ENCODE measurements at regions not wholly inside any gene's neighbourhood (a gene's known extent, or its start where the extent isn't known, plus 50 kb on each side); places are given as distances from the start of the nearest gene placed in this dataset.

GRCh38 chr5:168076561-168076991 lies 214.9 kb upstream of the WWC1 start:
- TF ChIP-seq CTCF (IDR thresholded peaks at IDR 0.05) (peak; percentile 58), ZNF425 (CRISPR knock-in tag; conservative IDR thresholded peaks at IDR 0.05) (no peak), ELF4 (CRISPR knock-in tag; IDR thresholded peaks at IDR 0.05; ENCODE audit: low read depth) (no peak), E2F4 (CRISPR knock-in tag; IDR thresholded peaks at IDR 0.05; ENCODE audit: borderline replicate concordance, low read depth) (no peak), ZNF138 (CRISPR knock-in tag; conservative IDR thresholded peaks at IDR 0.05) (no peak), FOXP1 (CRISPR knock-in tag; IDR thresholded peaks at IDR 0.05; ENCODE audit: borderline replicate concordance) (no peak), PREB (CRISPR knock-in tag; IDR thresholded peaks at IDR 0.05; ENCODE audit: borderline replicate concordance) (no peak)
